Activated naive CD8-positive, alpha-beta T cell treated with anti-CD3 and anti-CD28 coated beads, Interleukin-2, amount 50 U/mL, for 24 hours (primary cell): ENCODE measurements at regions not wholly inside any gene's neighbourhood (a gene's known extent, or its start where the extent isn't known, plus 50 kb on each side); places are given as distances from the start of the nearest gene placed in this dataset.
"Not testable (repeated sequence)": the region's sequence is repeated elsewhere in the genome, so short reads cannot be mapped to it uniquely, and the experiment has no call there.

Experiments
- ATAC-seq: fragments of 150-1000 bp; cut with Tn5 transposase; one replicate; pipeline ENCODE4 v1.10.0; 2021
- DNase-seq: peaks from one replicate; pipeline ENCODE4 v3.0.0; 2021
- H3K27ac Mint-ChIP-seq: one replicate; pipeline ENCODE4 v1.8.0; 2021; ENCODE audit warnings: mild to moderate bottlenecking, mixed read lengths
- H3K27me3 Mint-ChIP-seq: one replicate; pipeline ENCODE4 v1.8.0; 2021; ENCODE audit warnings: mixed read lengths
- H3K36me3 Mint-ChIP-seq: one replicate; pipeline ENCODE4 v1.8.0; 2021; ENCODE audit warnings: low read depth, mixed read lengths
- H3K4me1 Mint-ChIP-seq: one replicate; pipeline ENCODE4 v1.8.0; 2021; ENCODE audit warnings: mixed read lengths
- H3K4me3 Mint-ChIP-seq: one replicate; pipeline ENCODE4 v1.8.0; 2021; ENCODE audit warnings: mild to moderate bottlenecking, moderate library complexity, mixed read lengths
- H3K9me3 Mint-ChIP-seq: one replicate; pipeline ENCODE4 v1.8.0; 2021; ENCODE audit warnings: mixed read lengths

DNA sequence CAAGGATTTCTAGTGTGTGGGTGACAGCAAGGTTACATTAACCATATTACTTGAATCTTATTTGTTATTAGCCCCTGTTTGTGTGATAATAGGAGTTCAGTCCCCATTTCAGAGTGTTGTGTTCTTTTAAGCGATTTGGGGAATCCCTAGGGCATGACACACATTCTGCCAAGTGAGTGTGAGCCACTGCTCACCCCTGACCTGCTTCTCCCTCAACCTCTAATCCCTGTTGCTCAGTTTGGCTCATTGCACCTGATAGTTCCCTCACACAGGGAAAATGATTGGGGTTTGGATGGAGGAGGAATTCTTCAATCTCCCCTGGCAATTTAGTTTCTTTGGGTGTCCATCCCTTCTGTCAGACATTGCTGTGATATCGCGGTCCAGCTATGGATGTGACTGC, 149.2 kb downstream of the DMRTA1 start:
- ATAC-seq = no peak
- H3K36me3 Mint-ChIP-seq = no peaks in the 10 kb centered on the region
- peaks cover 4% of the 10 kb centered on the region for H3K9me3 Mint-ChIP-seq
- H3K27me3 Mint-ChIP-seq = no peaks in the 10 kb centered on the region
- H3K4me1 Mint-ChIP-seq = no peaks in the 10 kb centered on the region
- no peak for DNase-seq
- no peak overlapping the region for H3K4me3 Mint-ChIP-seq
- H3K27ac Mint-ChIP-seq = no peak overlapping the region

DNA sequence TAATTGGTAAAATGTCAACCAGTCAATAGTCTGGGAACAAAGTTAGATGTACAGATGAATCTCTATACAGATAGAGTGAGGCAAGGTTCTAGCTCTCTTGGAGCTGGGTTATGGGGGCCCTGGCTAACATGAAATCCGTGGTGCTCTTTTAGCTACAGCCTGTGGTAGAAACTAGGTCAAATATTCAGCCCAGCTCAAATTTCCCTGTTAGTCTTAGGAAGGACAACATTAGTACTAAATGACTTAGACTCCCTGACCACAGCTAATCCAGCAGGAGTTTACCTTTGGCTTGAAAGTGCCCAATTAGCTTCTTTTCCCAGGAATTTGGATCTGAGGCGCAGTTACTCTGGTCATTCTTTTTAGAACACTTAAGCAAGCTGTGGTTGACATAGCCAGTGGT, 170.5 kb downstream of the DMRTA1 start:
- no peak for ATAC-seq
- Mint-ChIP-seq H3K27me3 (no peaks in the 10 kb centered on the region), H3K9me3 (peaks cover 5% of the 10 kb centered on the region), H3K4me1 (no peaks in the 10 kb centered on the region), H3K36me3 (no peaks in the 10 kb centered on the region), H3K4me3 (no peak overlapping the region), H3K27ac (no peak overlapping the region)
- no peak for DNase-seq

DNA sequence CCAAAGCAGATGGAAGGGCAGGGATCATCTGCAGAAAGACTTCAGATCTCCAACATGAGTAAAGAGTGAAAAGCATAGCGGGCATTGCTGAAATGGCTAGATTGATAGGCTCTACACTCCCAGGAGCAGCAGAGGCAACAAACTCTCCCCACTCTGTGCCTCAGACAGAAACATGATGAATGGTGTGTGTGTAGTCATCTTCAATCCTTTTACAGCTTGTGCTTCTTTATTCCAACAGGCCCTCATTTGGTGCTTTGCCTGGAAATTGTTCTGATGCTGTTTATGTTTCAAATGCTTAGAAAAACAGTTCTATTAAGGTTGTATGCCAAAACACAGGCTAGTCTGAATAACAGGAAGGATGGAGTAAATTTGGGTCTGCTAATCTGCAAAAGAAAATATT, 176.2 kb downstream of the DMRTA1 start:
- Mint-ChIP-seq H3K9me3 (peaks cover 10% of the 10 kb centered on the region), H3K4me3 (no peak overlapping the region), H3K36me3 (no peaks in the 10 kb centered on the region), H3K27ac (no peak overlapping the region), H3K4me1 (no peaks in the 10 kb centered on the region), H3K27me3 (no peaks in the 10 kb centered on the region)
- ATAC-seq (no peak), DNase-seq (no peak)

DNA sequence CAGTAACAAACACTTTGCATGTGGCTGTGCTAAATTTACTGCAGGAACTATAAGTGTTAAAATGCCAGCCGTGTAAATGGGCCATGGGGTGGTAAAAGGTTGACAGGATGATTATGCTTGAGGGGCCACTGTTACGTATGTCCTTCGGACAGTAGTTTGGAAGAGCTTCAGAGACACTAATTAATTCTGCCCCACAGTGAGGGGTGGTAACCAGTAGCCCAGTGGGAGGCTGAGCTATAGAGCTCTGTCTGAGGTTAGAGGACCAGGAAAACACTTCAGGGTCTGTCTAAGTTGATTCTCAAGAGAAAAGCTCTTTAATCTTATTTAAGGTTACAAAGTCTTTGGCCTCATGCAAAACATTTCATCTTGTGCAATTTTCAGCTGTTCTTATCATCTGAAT, 176.6 kb downstream of the DMRTA1 start:
- Mint-ChIP-seq H3K9me3 (peaks cover 10% of the 10 kb centered on the region), H3K36me3 (no peaks in the 10 kb centered on the region), H3K27me3 (no peaks in the 10 kb centered on the region), H3K27ac (no peak overlapping the region), H3K4me3 (no peak overlapping the region), H3K4me1 (no peaks in the 10 kb centered on the region)
- DNase-seq = no peak
- ATAC-seq = no peak

DNA sequence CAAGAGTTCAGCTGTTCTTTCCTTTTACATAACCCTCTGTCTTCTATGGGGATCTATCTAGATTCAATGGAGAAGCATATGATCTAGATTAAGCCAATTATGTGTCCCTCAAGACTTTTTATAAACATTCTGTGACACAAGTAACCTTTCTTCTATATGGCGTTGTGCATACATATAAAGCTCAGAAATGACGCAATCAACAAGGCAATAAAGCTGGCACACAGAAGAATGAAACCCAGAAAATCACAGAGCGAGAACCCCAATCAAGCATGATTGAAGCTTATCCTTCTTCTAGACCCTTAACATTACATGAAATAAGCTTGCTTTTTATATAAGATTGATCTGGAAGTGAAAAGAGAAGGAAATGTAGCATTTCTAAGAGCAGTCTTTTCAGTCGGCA, 178.9 kb downstream of the DMRTA1 start:
- Mint-ChIP-seq H3K36me3 (no peaks in the 10 kb centered on the region), H3K27ac (no peak overlapping the region), H3K9me3 (peaks cover 14% of the 10 kb centered on the region), H3K4me3 (no peak overlapping the region), H3K4me1 (no peaks in the 10 kb centered on the region), H3K27me3 (no peaks in the 10 kb centered on the region)
- ATAC-seq (no peak), DNase-seq (no peak)

DNA sequence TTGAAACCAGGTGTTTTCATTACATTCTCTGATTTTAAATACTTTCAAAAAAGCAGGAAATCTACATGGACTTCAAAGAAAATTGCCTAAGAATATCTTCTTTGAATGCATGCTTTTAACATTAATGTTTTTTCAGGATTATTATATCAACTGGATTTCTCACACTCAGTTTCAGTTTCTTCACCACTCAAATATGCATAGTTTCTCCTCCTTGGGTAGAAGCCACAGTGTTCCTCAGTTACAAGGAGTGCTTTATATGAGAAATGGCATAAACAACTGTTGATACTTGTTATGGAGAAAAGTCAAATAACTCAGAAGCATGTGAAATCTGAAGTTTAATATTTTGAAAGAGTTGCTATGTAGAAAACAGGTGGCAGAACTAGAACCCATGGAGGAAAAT, 196.9 kb downstream of the DMRTA1 start:
- no peak for DNase-seq

DNA sequence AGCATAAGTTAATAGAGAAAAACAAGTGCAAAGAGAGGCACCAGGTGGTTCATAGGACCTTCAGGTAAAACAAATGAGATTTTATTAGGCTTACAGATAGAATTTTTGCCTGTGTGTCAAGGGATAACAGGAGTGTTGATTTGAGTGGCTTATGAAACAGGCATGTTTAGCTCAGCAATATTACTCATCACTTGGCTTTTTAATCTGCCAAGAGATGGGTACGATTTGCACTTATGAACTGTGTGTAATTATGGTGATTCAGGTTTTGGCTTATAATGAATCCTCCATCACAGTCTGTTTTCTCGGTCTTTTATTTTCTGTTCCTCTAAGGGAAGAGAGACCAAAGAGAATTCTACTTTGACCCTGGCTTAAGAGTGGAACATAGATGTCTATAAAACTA, 199.3 kb downstream of the DMRTA1 start:
- H3K4me1 Mint-ChIP-seq = no peaks in the 10 kb centered on the region
- H3K4me3 Mint-ChIP-seq = no peak overlapping the region
- DNase-seq (no peak), ATAC-seq (no peak)
- H3K27me3 Mint-ChIP-seq = no peaks in the 10 kb centered on the region
- H3K36me3 Mint-ChIP-seq = no peaks in the 10 kb centered on the region
- H3K27ac Mint-ChIP-seq = no peak overlapping the region
- no peaks in the 10 kb centered on the region for H3K9me3 Mint-ChIP-seq

More for the DNA sequence above, 196.9 kb downstream of the DMRTA1 start:
- Mint-ChIP-seq H3K9me3 (no peaks in the 10 kb centered on the region), H3K27me3 (no peaks in the 10 kb centered on the region), H3K36me3 (no peaks in the 10 kb centered on the region), H3K4me1 (no peaks in the 10 kb centered on the region), H3K4me3 (no peak overlapping the region), H3K27ac (no peak overlapping the region)
- ATAC-seq = no peak

DNA sequence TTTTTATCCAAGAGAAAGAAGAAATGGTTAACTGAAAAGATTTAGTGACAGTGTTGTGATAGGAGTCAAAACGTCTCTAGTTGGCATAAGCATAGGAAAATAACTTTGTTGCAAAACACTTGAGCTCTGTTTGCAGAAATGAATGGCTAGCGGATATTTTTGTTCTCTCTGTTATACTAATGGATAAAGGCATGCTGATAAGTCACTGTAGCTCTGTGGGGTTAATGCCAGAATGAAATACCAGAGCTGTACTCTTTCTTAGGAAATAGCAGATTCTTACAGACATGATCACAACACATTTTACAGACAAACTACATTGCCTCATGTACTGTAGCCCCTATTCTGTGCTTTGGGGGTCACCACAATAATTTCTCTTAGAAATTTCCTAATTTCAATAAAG, 202.8 kb downstream of the DMRTA1 start:
- no peak overlapping the region for H3K27ac Mint-ChIP-seq
- no peaks in the 10 kb centered on the region for H3K9me3 Mint-ChIP-seq
- H3K4me3 Mint-ChIP-seq = no peak overlapping the region
- H3K4me1 Mint-ChIP-seq = no peaks in the 10 kb centered on the region
- DNase-seq (no peak), ATAC-seq (no peak)
- no peaks in the 10 kb centered on the region for H3K27me3 Mint-ChIP-seq
- H3K36me3 Mint-ChIP-seq = no peaks in the 10 kb centered on the region

DNA sequence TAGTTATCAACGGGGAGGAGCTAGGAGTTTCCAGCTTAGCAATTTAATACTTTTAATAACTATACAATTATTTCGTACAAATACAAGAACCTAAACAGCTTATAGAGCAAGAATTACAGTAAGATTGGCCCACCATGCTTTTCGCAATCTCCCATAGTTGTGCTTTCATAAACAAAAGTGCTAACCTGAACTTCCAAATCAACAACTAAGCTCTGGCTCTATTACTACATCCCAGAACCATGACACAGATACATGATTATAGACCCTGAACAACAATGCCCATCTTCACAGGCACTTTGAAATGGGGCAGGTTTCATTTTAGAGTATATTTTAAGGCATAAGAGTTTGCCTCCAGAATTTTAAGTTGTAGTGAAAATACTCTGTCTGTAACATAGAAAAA, 203.5 kb downstream of the DMRTA1 start:
- no peaks in the 10 kb centered on the region for H3K27me3 Mint-ChIP-seq
- no peak overlapping the region for H3K4me3 Mint-ChIP-seq
- no peak overlapping the region for H3K27ac Mint-ChIP-seq
- DNase-seq = no peak
- no peaks in the 10 kb centered on the region for H3K36me3 Mint-ChIP-seq
- H3K4me1 Mint-ChIP-seq = no peaks in the 10 kb centered on the region
- ATAC-seq = no peak
- H3K9me3 Mint-ChIP-seq = no peaks in the 10 kb centered on the region

DNA sequence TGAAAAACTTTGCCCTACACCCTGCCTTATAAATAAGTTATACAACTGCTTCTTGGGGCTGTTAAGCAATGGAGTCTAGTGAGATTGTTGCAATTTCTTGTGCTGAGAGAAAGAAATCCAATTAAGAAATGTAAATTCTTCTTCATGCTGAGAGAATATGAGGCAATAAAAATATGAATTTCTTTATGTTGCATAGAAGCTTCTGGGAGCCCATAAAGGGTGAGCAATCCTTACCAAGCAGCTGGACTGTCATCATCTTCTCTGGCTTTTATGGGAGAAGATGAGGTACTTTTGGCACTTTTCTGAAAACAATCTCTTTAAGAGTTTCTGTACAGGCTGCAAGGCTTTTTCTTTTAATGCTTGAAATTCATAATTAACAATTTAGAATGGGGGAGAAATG, 204.3 kb downstream of the DMRTA1 start:
- ATAC-seq (no peak), DNase-seq (no peak)
- no peak overlapping the region for H3K4me3 Mint-ChIP-seq
- no peaks in the 10 kb centered on the region for H3K27me3 Mint-ChIP-seq
- no peaks in the 10 kb centered on the region for H3K9me3 Mint-ChIP-seq
- no peaks in the 10 kb centered on the region for H3K4me1 Mint-ChIP-seq
- H3K27ac Mint-ChIP-seq = no peak overlapping the region
- no peaks in the 10 kb centered on the region for H3K36me3 Mint-ChIP-seq

DNA sequence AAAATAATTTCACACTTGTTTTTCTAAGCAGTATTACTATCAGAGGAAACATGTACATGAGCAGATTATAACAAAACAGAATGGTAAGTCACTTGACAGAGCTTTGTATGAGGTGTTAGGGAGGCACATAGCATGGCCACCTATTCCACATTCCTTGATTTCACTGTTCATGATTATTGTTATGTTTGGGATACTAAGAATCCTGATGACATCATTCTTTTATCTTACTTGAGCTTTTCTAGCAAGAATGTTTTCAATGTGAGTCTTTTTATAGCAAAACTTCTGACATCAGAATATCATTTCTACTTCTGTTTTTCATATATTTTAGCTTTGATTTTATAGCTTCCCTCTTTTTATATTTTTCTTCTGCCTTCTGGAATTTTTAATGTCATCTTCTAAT, 208.2 kb downstream of the DMRTA1 start:
- DNase-seq (no peak), ATAC-seq (no peak)
- H3K4me1 Mint-ChIP-seq = no peaks in the 10 kb centered on the region
- H3K36me3 Mint-ChIP-seq = no peaks in the 10 kb centered on the region
- no peak overlapping the region for H3K4me3 Mint-ChIP-seq
- H3K9me3 Mint-ChIP-seq = no peaks in the 10 kb centered on the region
- H3K27me3 Mint-ChIP-seq = no peaks in the 10 kb centered on the region
- H3K27ac Mint-ChIP-seq = no peak overlapping the region

DNA sequence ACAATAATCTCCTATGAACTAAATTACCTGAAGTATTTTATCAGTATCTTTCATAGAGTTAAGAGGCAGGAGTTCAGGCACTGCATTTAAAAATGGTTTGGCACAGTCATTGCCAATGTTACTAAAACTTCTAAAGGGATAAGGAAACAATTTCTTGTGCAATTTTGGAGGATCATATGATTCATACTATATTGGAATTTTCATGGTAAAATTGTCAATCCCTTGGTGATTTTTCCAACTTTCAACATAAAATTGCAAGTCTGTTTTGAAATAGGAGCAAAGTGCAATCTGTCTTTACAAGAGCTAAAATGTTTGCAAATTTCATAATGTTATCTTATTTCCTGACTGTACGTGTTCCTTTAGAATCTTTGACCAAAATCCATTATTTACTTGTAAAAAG, 211.1 kb downstream of the DMRTA1 start:
- H3K27me3 Mint-ChIP-seq = no peaks in the 10 kb centered on the region
- H3K27ac Mint-ChIP-seq = no peak overlapping the region
- no peak for ATAC-seq
- DNase-seq = no peak
- no peaks in the 10 kb centered on the region for H3K36me3 Mint-ChIP-seq
- no peak overlapping the region for H3K4me3 Mint-ChIP-seq
- no peaks in the 10 kb centered on the region for H3K9me3 Mint-ChIP-seq
- no peaks in the 10 kb centered on the region for H3K4me1 Mint-ChIP-seq

DNA sequence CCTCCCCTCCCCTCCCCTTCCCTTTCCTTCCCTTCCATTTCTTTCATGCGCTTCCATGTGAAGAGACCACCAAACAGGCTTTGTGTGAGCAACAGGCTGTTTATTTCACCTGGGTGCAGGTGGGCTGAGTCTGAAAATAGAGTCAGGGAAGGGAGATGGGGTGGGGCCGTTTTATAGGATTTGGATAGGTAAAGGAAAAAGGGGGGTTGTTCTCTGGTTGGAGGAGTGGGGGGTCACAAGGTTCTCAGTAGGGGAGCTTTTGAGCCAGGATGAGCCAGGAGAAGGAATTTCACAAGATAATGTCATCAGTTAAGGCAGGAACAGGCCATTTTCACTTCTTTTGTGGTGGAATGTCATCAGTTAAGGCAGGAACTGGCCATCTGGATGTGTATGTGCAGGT, 211.9 kb downstream of the DMRTA1 start:
- not testable (repeated sequence) for H3K27ac Mint-ChIP-seq, H3K36me3 Mint-ChIP-seq, H3K4me3 Mint-ChIP-seq, H3K27me3 Mint-ChIP-seq, H3K4me1 Mint-ChIP-seq, DNase-seq, H3K9me3 Mint-ChIP-seq, ATAC-seq

DNA sequence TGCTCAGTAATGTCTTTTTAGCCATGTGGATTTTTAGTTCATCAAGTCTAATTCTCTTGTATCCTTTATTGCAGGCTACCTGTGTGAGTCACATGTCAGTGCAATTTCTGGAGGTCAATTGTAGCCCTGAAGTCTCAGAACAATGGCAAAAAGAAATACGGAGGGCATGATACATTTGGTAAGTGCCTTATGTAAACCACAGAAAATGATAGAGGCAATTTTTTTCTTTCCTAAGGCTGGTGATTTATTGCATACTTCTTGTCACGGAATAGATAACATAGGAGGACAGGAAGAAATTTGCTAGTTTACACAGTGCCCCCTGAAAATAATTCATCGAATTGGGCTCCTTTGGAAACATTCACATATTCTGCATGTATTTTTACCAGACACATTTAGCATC, 235.9 kb downstream of the DMRTA1 start:
- no peaks in the 10 kb centered on the region for H3K9me3 Mint-ChIP-seq
- DNase-seq = no peak
- H3K36me3 Mint-ChIP-seq = no peaks in the 10 kb centered on the region
- no peak overlapping the region for H3K4me3 Mint-ChIP-seq
- no peak overlapping the region for H3K27ac Mint-ChIP-seq
- ATAC-seq = no peak
- no peaks in the 10 kb centered on the region for H3K4me1 Mint-ChIP-seq
- H3K27me3 Mint-ChIP-seq = no peaks in the 10 kb centered on the region

DNA sequence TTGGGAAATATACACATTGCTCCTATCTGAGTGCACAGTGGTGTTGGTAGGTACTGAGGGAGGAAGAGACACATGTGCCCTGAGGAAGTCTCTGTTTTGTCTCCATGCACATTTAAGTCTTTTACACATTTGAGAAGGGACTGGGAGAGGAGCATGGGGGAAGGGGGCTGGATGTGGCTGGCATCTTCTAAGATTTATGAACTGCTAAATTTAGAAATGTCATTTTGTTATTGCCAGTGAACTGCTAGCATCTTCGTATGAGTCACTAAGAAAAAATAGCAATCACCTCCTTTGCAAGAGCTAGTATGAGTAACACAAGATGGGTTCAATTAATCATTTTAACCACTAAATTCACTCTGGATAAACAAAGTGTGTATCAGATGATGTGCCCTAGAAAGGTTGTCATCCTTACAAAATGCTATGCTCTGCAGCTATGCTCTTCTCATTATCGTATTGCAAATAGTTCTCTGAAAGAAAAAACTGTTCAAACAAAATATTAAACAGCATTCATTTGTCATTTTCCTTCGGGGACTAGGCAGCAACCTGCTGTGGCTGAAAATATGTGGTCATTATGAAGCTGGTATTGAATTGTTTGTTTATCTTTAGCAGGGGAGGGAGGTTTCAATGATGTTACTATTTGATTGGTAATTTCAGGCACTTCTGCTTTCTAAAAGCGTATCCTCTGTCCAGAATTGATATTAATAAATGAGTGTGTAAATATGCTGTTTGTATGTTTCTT, 236.5 kb downstream of the DMRTA1 start:
- ATAC-seq = no peak
- Mint-ChIP-seq H3K9me3 (no peaks in the 10 kb centered on the region), H3K4me1 (no peaks in the 10 kb centered on the region), H3K36me3 (no peaks in the 10 kb centered on the region), H3K27me3 (no peaks in the 10 kb centered on the region), H3K4me3 (no peak overlapping the region), H3K27ac (no peak overlapping the region)
- no peak for DNase-seq

DNA sequence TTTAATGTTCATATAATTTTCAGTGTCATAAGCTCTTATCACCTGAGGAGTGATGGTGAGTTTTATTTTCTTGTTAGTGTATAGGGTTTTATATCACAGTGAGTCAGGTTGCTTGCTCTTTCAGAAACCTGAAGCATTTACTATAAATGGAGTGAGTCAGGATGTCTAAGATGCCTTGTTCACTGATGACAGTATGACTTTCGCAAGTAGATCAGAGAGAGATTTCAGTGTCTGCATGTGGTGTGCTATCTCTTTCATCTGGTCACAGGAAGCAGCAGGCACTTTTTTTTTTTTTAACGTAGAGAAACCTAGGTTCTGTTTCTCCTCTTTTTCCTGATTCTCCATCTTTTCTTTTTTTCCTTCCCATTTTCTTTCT, 237.1 kb downstream of the DMRTA1 start:
- DNase-seq (no peak), ATAC-seq (peak; percentile 43)
- Mint-ChIP-seq H3K4me1 (no peaks in the 10 kb centered on the region), H3K9me3 (no peaks in the 10 kb centered on the region), H3K4me3 (no peak overlapping the region), H3K27me3 (no peaks in the 10 kb centered on the region), H3K36me3 (no peaks in the 10 kb centered on the region), H3K27ac (no peak overlapping the region)
